Transverse colon (tissue), 4 donors: ENCODE measurements at regions not wholly inside any gene's neighbourhood (a gene's known extent, or its start where the extent isn't known, plus 50 kb on each side); places are given as distances from the start of the nearest gene placed in this dataset.

ENCODE experiments used
- CTCF ChIP-seq, 5 experiments: fragments of 200-600 bp in 3 of 5; fragments of 450-650 bp in 2 of 5; sonication (generic) in 3 of 5; IDR thresholded peaks; 1 replicate in 2 of 5; 2 replicates in 3 of 5; pipeline ENCODE4 v1.5.1; 2016 to 2017; ENCODE audit warnings: antibody characterized with exemption in 5 of 5, inconsistent platforms in 3 of 5, mild to moderate bottlenecking in 2 of 5, moderate library complexity in 1 of 5
- POLR2AphosphoS5 ChIP-seq, 3 donors: sonication (generic); formaldehyde crosslinking; IDR thresholded peaks; one replicate each; pipeline ENCODE4 v1.6.1; 2016; ENCODE audit warnings: antibody characterized with exemption in 3 of 3

GRCh38 chr2:129179199-129179598, 800.3 kb upstream of the RAB6C start:
- TF ChIP-seq POLR2AphosphoS5 (IDR thresholded peaks at IDR 0.05) (no peak), CTCF (IDR thresholded peaks at IDR 0.05) (no peak)
